Type B pancreatic cell (in vitro differentiated cells): ENCODE measurements at regions not wholly inside any gene's neighbourhood (a gene's known extent, or its start where the extent isn't known, plus 50 kb on each side); places are given as distances from the start of the nearest gene placed in this dataset.

Source experiments
- DNase-seq: peaks from one replicate; pipeline ENCODE4 v3.0.0; 2021; ENCODE audit warnings: mixed read lengths; ENCODE audit not compliant: unreplicated experiment; ENCODE audit errors: extremely low spot score
- H3K27ac Mint-ChIP-seq: 2 replicates; pipeline ENCODE4 v1.8.0; 2021; ENCODE audit warnings: mild to moderate bottlenecking, mixed read lengths
- H3K27me3 Mint-ChIP-seq: 2 replicates; pipeline ENCODE4 v1.8.0; 2021; ENCODE audit warnings: mixed read lengths
- H3K36me3 Mint-ChIP-seq: 2 replicates; pipeline ENCODE4 v1.8.0; 2021; ENCODE audit warnings: mixed read lengths
- H3K4me1 Mint-ChIP-seq: one replicate; pipeline ENCODE4 v1.8.0; 2021; ENCODE audit warnings: mixed read lengths; ENCODE audit not compliant: unreplicated experiment
- H3K4me3 Mint-ChIP-seq: 2 replicates; pipeline ENCODE4 v1.8.0; 2021; ENCODE audit warnings: mild to moderate bottlenecking, mixed read lengths
- H3K9me3 Mint-ChIP-seq: 2 replicates; pipeline ENCODE4 v1.8.0; 2021; ENCODE audit warnings: mixed read lengths
- TF ChIP-seq, protein P1 (sequence below): fragments of 200-600 bp; sonication (generic); conservative IDR thresholded peaks from 2 replicates; pipeline ENCODE4 v1.5.0; 2021; ENCODE audit warnings: antibody characterized with exemption, mild to moderate bottlenecking

DNA sequence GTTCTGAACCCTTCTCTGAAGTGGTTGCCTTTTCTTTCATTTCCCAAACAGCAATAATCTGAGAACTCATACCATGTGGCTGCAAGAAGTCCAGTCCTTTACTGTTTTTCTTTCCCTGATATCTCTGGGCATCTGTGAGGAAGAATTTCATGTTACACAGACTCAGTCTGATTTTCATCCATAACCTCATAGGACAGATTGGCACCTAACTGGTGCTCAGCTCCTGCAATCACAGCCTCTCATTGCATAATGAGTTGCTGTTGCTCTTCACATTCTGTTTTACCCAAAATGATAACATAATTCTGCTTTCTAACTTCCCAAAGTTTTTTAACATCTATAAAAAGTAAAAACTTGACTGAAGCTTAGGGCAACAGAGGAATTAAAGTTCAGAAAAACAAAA is 472.2 kb upstream of the PBX1 start:
- no peaks in the 10 kb centered on the region for H3K9me3 Mint-ChIP-seq
- no peaks in the 10 kb centered on the region for H3K36me3 Mint-ChIP-seq
- H3K4me1 Mint-ChIP-seq = no peaks in the 10 kb centered on the region
- no peak overlapping the region for H3K4me3 Mint-ChIP-seq
- H3K27ac Mint-ChIP-seq = no peak overlapping the region
- TF ChIP-seq, protein P1, sequence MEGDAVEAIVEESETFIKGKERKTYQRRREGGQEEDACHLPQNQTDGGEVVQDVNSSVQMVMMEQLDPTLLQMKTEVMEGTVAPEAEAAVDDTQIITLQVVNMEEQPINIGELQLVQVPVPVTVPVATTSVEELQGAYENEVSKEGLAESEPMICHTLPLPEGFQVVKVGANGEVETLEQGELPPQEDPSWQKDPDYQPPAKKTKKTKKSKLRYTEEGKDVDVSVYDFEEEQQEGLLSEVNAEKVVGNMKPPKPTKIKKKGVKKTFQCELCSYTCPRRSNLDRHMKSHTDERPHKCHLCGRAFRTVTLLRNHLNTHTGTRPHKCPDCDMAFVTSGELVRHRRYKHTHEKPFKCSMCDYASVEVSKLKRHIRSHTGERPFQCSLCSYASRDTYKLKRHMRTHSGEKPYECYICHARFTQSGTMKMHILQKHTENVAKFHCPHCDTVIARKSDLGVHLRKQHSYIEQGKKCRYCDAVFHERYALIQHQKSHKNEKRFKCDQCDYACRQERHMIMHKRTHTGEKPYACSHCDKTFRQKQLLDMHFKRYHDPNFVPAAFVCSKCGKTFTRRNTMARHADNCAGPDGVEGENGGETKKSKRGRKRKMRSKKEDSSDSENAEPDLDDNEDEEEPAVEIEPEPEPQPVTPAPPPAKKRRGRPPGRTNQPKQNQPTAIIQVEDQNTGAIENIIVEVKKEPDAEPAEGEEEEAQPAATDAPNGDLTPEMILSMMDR = no peak
- DNase-seq = no peak
- no peaks in the 10 kb centered on the region for H3K27me3 Mint-ChIP-seq

DNA sequence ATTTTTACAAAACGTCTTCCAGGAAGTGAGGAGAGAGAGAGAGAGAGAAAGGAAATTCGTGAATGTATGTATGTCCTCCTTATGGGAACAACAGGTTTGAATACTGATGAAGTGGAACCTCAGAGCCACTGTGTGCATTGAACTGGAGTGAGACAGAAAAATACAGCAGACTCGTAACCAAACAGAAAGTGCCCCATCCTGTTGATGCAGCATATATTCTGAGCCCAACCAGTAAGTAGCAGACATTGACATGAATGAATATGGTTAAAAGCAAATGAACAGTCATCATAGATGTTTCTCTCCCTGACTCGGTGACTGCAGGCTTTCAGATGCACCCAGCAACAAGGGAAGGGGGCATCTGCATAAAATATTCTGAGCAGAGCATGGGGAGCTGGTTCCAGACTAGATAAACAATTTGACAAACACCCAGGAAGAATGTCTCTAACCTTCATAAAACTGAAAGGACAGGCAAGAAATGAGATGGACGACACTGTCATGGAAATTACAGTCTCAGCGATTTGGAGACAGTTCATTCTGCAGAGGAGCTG is 471.0 kb upstream of the PBX1 start:
- DNase-seq = no peak
- Mint-ChIP-seq H3K9me3 (no peaks in the 10 kb centered on the region), H3K4me1 (no peaks in the 10 kb centered on the region), H3K36me3 (no peaks in the 10 kb centered on the region), H3K27me3 (no peaks in the 10 kb centered on the region), H3K4me3 (no peak overlapping the region), H3K27ac (no peak overlapping the region)
- TF ChIP-seq, protein P1 = no peak

DNA sequence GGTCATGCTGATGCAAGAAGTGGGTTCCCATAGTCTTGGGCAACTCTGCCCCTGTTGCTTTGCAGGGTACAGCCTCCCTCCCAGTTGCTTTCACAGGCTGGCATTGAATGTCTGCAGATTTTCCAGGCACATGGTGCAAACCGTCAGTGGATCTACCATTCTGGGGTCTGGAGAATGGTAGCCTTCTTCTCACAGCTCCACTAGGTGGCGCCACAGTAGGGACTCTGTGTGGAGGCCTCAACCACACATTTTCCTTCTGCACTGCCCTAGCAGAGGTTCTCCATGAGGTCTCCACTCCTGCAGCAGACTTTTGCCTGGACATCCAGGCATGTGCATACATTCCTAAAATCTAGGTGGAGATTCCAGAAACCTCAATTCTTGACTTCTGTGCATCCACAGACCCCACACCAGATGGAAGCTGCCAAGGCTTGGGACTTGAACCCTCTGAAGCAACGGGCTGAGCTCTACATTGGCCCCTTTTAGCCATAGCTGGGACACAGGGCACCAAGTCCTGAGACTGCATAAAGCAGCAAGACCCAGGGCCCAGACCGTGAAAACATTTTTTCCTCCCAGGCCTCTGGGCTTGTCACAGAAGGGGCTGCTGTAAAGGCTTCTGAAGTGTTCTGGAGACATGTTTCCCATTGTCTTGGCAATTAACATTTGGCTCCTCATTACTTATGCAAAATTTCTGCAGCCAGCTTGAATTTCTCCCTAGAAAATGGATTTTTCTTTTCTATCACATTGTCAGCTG is 466.2 kb upstream of the PBX1 start:
- DNase-seq = no peak
- H3K27me3 Mint-ChIP-seq = no peaks in the 10 kb centered on the region

DNA sequence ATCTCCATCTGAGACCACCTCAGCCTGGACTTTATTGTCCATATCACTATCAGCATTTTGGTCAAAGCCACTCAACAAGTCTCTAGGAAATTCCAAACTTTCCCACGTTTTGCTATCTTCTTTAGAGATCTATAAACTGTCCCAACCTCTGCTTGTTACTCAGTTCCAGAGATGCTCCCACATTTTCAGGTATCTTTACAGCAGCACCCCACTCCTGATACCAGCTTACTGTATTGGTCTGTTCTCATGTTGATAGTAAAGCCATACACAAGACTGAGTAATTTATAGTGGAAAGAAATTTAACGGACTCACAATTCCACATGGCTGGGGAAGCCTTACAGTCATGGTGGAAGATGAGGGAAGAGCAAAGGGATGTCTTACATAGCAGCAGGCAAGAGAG is 465.4 kb upstream of the PBX1 start:
- TF ChIP-seq, protein P1 = no peak
- Mint-ChIP-seq H3K4me3 (no peak overlapping the region), H3K4me1 (no peaks in the 10 kb centered on the region), H3K36me3 (no peaks in the 10 kb centered on the region), H3K27ac (no peak overlapping the region), H3K27me3 (no peaks in the 10 kb centered on the region), H3K9me3 (peaks cover 6% of the 10 kb centered on the region)
- no peak for DNase-seq

More for the DNA sequence above, 466.2 kb upstream of the PBX1 start:
- H3K4me3 Mint-ChIP-seq = no peak overlapping the region
- no peaks in the 10 kb centered on the region for H3K4me1 Mint-ChIP-seq
- TF ChIP-seq, protein P1 = peak; percentile 41
- H3K9me3 Mint-ChIP-seq = peaks cover 6% of the 10 kb centered on the region
- H3K27ac Mint-ChIP-seq = no peak overlapping the region
- no peaks in the 10 kb centered on the region for H3K36me3 Mint-ChIP-seq

DNA sequence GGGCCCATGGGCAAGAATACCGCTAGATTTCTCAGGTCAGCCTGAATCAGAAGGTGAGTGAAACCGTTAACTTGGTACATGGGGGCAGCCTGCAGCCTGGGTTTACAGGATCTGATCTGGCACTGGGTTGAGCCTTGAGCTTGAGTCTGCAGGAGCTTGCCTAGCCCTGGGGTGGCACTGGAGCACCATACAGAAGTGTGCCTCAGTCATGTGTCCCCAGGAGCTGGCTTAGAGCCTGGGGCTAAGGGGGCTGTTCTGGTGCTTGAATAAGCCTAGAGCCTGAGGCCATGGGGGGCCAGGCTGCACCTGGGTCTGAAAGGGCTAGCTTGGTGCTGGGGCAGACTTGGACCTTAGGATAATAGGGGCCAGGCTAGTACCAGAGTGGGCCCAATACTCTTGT is 457.2 kb upstream of the PBX1 start:
- no peaks in the 10 kb centered on the region for H3K36me3 Mint-ChIP-seq
- no peaks in the 10 kb centered on the region for H3K27me3 Mint-ChIP-seq
- H3K27ac Mint-ChIP-seq = no peak overlapping the region
- peaks cover 13% of the 10 kb centered on the region for H3K9me3 Mint-ChIP-seq
- no peak overlapping the region for H3K4me3 Mint-ChIP-seq
- DNase-seq = no peak
- TF ChIP-seq, protein P1 = no peak
- no peaks in the 10 kb centered on the region for H3K4me1 Mint-ChIP-seq
